GM23338 (cell line): ENCODE measurements at regions not wholly inside any gene's neighbourhood (a gene's known extent, or its start where the extent isn't known, plus 50 kb on each side); places are given as distances from the start of the nearest gene placed in this dataset.

Experiments
- ATAC-seq: fragments of 200-7000 bp; cut with Tn5 transposase; 3 replicates; pipeline ENCODE4 v1.9.1; 2020
- DNase-seq: peaks from one replicate; pipeline ENCODE4 v3.0.0-alpha.2; 2015; ENCODE audit warnings: low spot score
- H2AFZ ChIP-seq: fragments of 200-600 bp; sonication (generic); 2 replicates; pipeline ENCODE4 v1.8.0; 2016; ENCODE audit warnings: antibody characterized with exemption, mild to moderate bottlenecking, moderate library complexity
- H3F3A ChIP-seq: fragments of 200-600 bp; sonication (generic); replicated peaks from 2 replicates; pipeline ENCODE4 v1.8.0; 2017; ENCODE audit warnings: antibody characterized with exemption, mixed run types, low read depth
- H3K27ac ChIP-seq: fragments of 200-600 bp; sonication (generic); 2 replicates; pipeline ENCODE4 v1.6.1; 2016; ENCODE audit warnings: low read depth
- H3K27me3 ChIP-seq: fragments of 200-600 bp; sonication (generic); 2 replicates; pipeline ENCODE4 v1.8.0; 2016; ENCODE audit warnings: mild to moderate bottlenecking, mixed run types, moderate library complexity; ENCODE audit not compliant: insufficient read depth
- H3K36me3 ChIP-seq: fragments of 200-600 bp; sonication (generic); 2 replicates; pipeline ENCODE4 v1.8.0; 2016; ENCODE audit warnings: mild to moderate bottlenecking; ENCODE audit not compliant: insufficient read depth
- H3K4me1 ChIP-seq: fragments of 200-600 bp; sonication (generic); 2 replicates; pipeline ENCODE4 v1.8.0; 2016; ENCODE audit warnings: mild to moderate bottlenecking, moderate library complexity; ENCODE audit not compliant: insufficient read depth
- H3K4me2 ChIP-seq: fragments of 200-600 bp; sonication (generic); 2 replicates; pipeline ENCODE4 v1.7.1; 2017; ENCODE audit warnings: mixed run types
- H3K4me3 ChIP-seq: fragments of 200-600 bp; sonication (generic); 2 replicates; pipeline ENCODE4 v1.6.1; 2016; ENCODE audit warnings: mixed run types
- H3K79me2 ChIP-seq: fragments of 200-600 bp; sonication (generic); replicated peaks from 2 replicates; pipeline ENCODE4 v1.8.0; 2017; ENCODE audit warnings: mild to moderate bottlenecking; ENCODE audit not compliant: insufficient read depth
- H3K9me2 ChIP-seq: fragments of 200-600 bp; sonication (generic); 2 replicates; pipeline ENCODE4 v1.8.0; 2017; ENCODE audit not compliant: insufficient read depth
- H4K20me1 ChIP-seq: fragments of 200-600 bp; sonication (generic); replicated peaks from 2 replicates; pipeline ENCODE4 v1.8.0; 2017; ENCODE audit warnings: mild to moderate bottlenecking; ENCODE audit not compliant: insufficient read depth
- H3K27ac Mint-ChIP-seq: 2 replicates; pipeline ENCODE4 v1.8.0; 2020; ENCODE audit warnings: inconsistent platforms, mild to moderate bottlenecking, moderate library complexity, mixed read lengths
- H3K27me3 Mint-ChIP-seq: 3 replicates; pipeline ENCODE4 v1.8.0; 2022; ENCODE audit warnings: low read depth, mild to moderate bottlenecking, moderate library complexity, mixed read lengths, inconsistent platforms; ENCODE audit not compliant: insufficient read depth, poor library complexity
- H3K36me3 Mint-ChIP-seq: 3 replicates; pipeline ENCODE4 v1.8.0; 2021; ENCODE audit warnings: low read depth, mild to moderate bottlenecking, inconsistent platforms, moderate library complexity, mixed read lengths
- H3K4me1 Mint-ChIP-seq: 3 replicates; pipeline ENCODE4 v1.8.0; 2020; ENCODE audit warnings: mild to moderate bottlenecking, inconsistent platforms, mixed read lengths
- H3K4me3 Mint-ChIP-seq: 3 replicates; pipeline ENCODE4 v1.8.0; 2021; ENCODE audit warnings: moderate library complexity, mild to moderate bottlenecking, inconsistent platforms, mixed read lengths
- H3K9me3 Mint-ChIP-seq: 3 replicates; pipeline ENCODE4 v1.8.0; 2020; ENCODE audit warnings: moderate library complexity, mild to moderate bottlenecking, inconsistent platforms, mixed read lengths
- CREB1 ChIP-seq: fragments of 250-450 bp; sonication (Bioruptor Pico); IDR thresholded peaks from 2 replicates; pipeline ENCODE4 v1.5.0; 2020; ENCODE audit warnings: low read depth, mild to moderate bottlenecking, moderate library complexity
- CTCF ChIP-seq, 2 experiments: fragments of 200-600 bp in 1 of 2; sonication (generic) in 1 of 2; conservative IDR thresholded peaks; 2 replicates each; pipeline versions ENCODE4 v1.5.1 to v1.6.1; 2016 to 2017; ENCODE audit warnings: antibody characterized with exemption in 2 of 2, low read depth in 2 of 2, mild to moderate bottlenecking in 2 of 2, moderate library complexity in 1 of 2
- EZH2 ChIP-seq: fragments of 200-600 bp; sonication (generic); IDR thresholded peaks from one replicate; pipeline ENCODE4 v1.8.0; 2017; ENCODE audit warnings: antibody characterized with exemption, mild to moderate bottlenecking, low read depth; ENCODE audit not compliant: unreplicated experiment
- EZH2phosphoT487 ChIP-seq: fragments of 200-600 bp; sonication (generic); IDR thresholded peaks from one replicate; pipeline ENCODE4 v1.8.1; 2018; ENCODE audit warnings: antibody characterized with exemption; ENCODE audit not compliant: unreplicated experiment
- JUNB ChIP-seq: IDR thresholded peaks from one replicate; pipeline ENCODE4 v1.6.1; 2016; ENCODE audit warnings: antibody characterized with exemption; ENCODE audit not compliant: unreplicated experiment
- NANOG ChIP-seq: IDR thresholded peaks from 2 replicates; pipeline ENCODE4 v1.6.1; 2016; ENCODE audit warnings: antibody characterized with exemption, borderline replicate concordance
- POLR2AphosphoS5 ChIP-seq: IDR thresholded peaks from 2 replicates; pipeline ENCODE4 v1.6.1; 2016; ENCODE audit warnings: antibody characterized with exemption, low read depth
- STAT1 ChIP-seq: IDR thresholded peaks from one replicate; pipeline ENCODE4 v1.6.1; 2016; ENCODE audit warnings: antibody characterized with exemption; ENCODE audit not compliant: unreplicated experiment
- ZNF114 ChIP-seq: fragments of 250-450 bp; sonication (Bioruptor Pico); IDR thresholded peaks from 2 replicates; pipeline ENCODE4 v1.5.0; 2020; ENCODE audit warnings: mild to moderate bottlenecking, moderate library complexity
- ZNF331 ChIP-seq: fragments of 250-450 bp; sonication (Bioruptor Pico); IDR thresholded peaks from 2 replicates; pipeline ENCODE4 v1.5.0; 2020; ENCODE audit warnings: low read depth, mild to moderate bottlenecking, moderate library complexity
- ZNF462 ChIP-seq: fragments of 250-450 bp; sonication (Bioruptor Pico); IDR thresholded peaks from 2 replicates; pipeline ENCODE4 v1.5.0; 2020; ENCODE audit warnings: mild to moderate bottlenecking, moderate library complexity
- TF ChIP-seq, protein P1 (sequence below): IDR thresholded peaks from 2 replicates; pipeline ENCODE4 v1.6.1; 2016; ENCODE audit warnings: antibody characterized with exemption
- TF ChIP-seq, protein P2 (sequence below): IDR thresholded peaks from one replicate; pipeline ENCODE4 v1.6.1; 2018; ENCODE audit warnings: antibody characterized with exemption; ENCODE audit not compliant: unreplicated experiment

- no peak overlapping the region for H3K4me3 ChIP-seq
- H3K4me3 Mint-ChIP-seq = no peak overlapping the region
- H3K79me2 ChIP-seq = peaks cover 11% of the 10 kb centered on the region
- H2AFZ ChIP-seq = no peak overlapping the region
- peaks cover 6% of the 10 kb centered on the region for H3K36me3 Mint-ChIP-seq
- no peak overlapping the region for H3K4me2 ChIP-seq
- H3F3A ChIP-seq = no peaks in the 10 kb centered on the region
- ATAC-seq (no peak), DNase-seq (no peak)
- no peak overlapping the region for H3K27ac Mint-ChIP-seq
- no peaks in the 10 kb centered on the region for H3K27me3 ChIP-seq
- H4K20me1 ChIP-seq = no peaks in the 10 kb centered on the region
- H3K4me1 ChIP-seq = peaks cover 11% of the 10 kb centered on the region
- H3K9me2 ChIP-seq = no peaks in the 10 kb centered on the region
- H3K9me3 Mint-ChIP-seq = peaks cover 1% of the 10 kb centered on the region; the same call in 1 of the 3 replicates
- H3K4me1 Mint-ChIP-seq = peaks cover 28% of the 10 kb centered on the region
- H3K27me3 Mint-ChIP-seq = no peaks in the 10 kb centered on the region
- no peak overlapping the region for H3K27ac ChIP-seq
- TF ChIP-seq, protein P1, sequence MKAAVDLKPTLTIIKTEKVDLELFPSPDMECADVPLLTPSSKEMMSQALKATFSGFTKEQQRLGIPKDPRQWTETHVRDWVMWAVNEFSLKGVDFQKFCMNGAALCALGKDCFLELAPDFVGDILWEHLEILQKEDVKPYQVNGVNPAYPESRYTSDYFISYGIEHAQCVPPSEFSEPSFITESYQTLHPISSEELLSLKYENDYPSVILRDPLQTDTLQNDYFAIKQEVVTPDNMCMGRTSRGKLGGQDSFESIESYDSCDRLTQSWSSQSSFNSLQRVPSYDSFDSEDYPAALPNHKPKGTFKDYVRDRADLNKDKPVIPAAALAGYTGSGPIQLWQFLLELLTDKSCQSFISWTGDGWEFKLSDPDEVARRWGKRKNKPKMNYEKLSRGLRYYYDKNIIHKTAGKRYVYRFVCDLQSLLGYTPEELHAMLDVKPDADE = no peak
- no peak for TF ChIP-seq POLR2AphosphoS5
- no peak for TF ChIP-seq EZH2phosphoT487
- TF ChIP-seq, protein P2, sequence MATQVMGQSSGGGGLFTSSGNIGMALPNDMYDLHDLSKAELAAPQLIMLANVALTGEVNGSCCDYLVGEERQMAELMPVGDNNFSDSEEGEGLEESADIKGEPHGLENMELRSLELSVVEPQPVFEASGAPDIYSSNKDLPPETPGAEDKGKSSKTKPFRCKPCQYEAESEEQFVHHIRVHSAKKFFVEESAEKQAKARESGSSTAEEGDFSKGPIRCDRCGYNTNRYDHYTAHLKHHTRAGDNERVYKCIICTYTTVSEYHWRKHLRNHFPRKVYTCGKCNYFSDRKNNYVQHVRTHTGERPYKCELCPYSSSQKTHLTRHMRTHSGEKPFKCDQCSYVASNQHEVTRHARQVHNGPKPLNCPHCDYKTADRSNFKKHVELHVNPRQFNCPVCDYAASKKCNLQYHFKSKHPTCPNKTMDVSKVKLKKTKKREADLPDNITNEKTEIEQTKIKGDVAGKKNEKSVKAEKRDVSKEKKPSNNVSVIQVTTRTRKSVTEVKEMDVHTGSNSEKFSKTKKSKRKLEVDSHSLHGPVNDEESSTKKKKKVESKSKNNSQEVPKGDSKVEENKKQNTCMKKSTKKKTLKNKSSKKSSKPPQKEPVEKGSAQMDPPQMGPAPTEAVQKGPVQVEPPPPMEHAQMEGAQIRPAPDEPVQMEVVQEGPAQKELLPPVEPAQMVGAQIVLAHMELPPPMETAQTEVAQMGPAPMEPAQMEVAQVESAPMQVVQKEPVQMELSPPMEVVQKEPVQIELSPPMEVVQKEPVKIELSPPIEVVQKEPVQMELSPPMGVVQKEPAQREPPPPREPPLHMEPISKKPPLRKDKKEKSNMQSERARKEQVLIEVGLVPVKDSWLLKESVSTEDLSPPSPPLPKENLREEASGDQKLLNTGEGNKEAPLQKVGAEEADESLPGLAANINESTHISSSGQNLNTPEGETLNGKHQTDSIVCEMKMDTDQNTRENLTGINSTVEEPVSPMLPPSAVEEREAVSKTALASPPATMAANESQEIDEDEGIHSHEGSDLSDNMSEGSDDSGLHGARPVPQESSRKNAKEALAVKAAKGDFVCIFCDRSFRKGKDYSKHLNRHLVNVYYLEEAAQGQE = no peak
- no peak for TF ChIP-seq ZNF331 (CRISPR knock-in tag)
- TF ChIP-seq ZNF462 (CRISPR knock-in tag) = no peak
- TF ChIP-seq NANOG = no peak
- TF ChIP-seq EZH2 = no peak
- no peak for TF ChIP-seq CREB1 (CRISPR knock-in tag)
- TF ChIP-seq ZNF114 (CRISPR knock-in tag) = no peak
- TF ChIP-seq CTCF (conservative IDR thresholded peaks at IDR 0.05; ENCODE audit: low read depth in 2 of 2) = no peak
- TF ChIP-seq STAT1 = no peak
- no peak for TF ChIP-seq JUNB
- H3K36me3 ChIP-seq = no peaks in the 10 kb centered on the region
These were observed 422.8 kb upstream of the EPHA7 start for GRCh38 chr6:93842178-93842577.
